ENCODE measurements at regions not wholly inside any gene's neighbourhood (a gene's known extent, or its start where the extent isn't known, plus 50 kb on each side); places are given as distances from the start of the nearest gene placed in this dataset.

GRCh38 chr13:69619651-69620050 lies 488.0 kb upstream of the ATXN8OS start:
- Mint-ChIP-seq H3K4me1 (peaks cover 10% of the 10 kb centered on the region), H3K27ac (no peak overlapping the region), H3K9me3 (no peaks in the 10 kb centered on the region), H3K4me3 (no peak overlapping the region), H3K36me3 (no peaks in the 10 kb centered on the region), H3K27me3 (ENCODE audit: insufficient read depth, low read depth) (peaks cover 2% of the 10 kb centered on the region)
- Histone ChIP-seq H3K27me3 (no peaks in the 10 kb centered on the region), H2AFZ (replicated peaks) (no peak overlapping the region), H4K20me1 (ENCODE audit: low read depth) (no peaks in the 10 kb centered on the region), H3F3A (ENCODE audit: low read depth) (no peaks in the 10 kb centered on the region), H3K4me2 (no peak overlapping the region), H3K4me3 (no peak overlapping the region), H3K9ac (no peak overlapping the region), H3K4me1 (no peaks in the 10 kb centered on the region), H3K79me2 (ENCODE audit: low read depth) (no peaks in the 10 kb centered on the region), H3K9me3 (ENCODE audit: low read depth) (no peaks in the 10 kb centered on the region), H3K27ac (no peak overlapping the region), H3K36me3 (no peaks in the 10 kb centered on the region)
- DNase-seq (ENCODE audit: low spot score) = no peak
- TF ChIP-seq EZH2phosphoT487 (IDR thresholded peaks at IDR 0.05) (no peak), CTCF (IDR thresholded peaks at IDR 0.05) (no peak), EZH2 (IDR thresholded peaks at IDR 0.05) (no peak)

- Mint-ChIP-seq H3K36me3 (no peaks in the 10 kb centered on the region), H3K27ac (no peak overlapping the region), H3K4me1 (peaks cover 10% of the 10 kb centered on the region), H3K9me3 (no peaks in the 10 kb centered on the region), H3K4me3 (no peak overlapping the region), H3K27me3 (ENCODE audit: insufficient read depth, low read depth) (peaks cover 2% of the 10 kb centered on the region)
- Histone ChIP-seq H3K4me1 (no peaks in the 10 kb centered on the region), H3K27ac (no peak overlapping the region), H2AFZ (replicated peaks) (no peak overlapping the region), H3F3A (ENCODE audit: low read depth) (no peaks in the 10 kb centered on the region), H4K20me1 (ENCODE audit: low read depth) (no peaks in the 10 kb centered on the region), H3K4me2 (no peak overlapping the region), H3K36me3 (no peaks in the 10 kb centered on the region), H3K4me3 (no peak overlapping the region), H3K9me3 (ENCODE audit: low read depth) (no peaks in the 10 kb centered on the region), H3K27me3 (no peaks in the 10 kb centered on the region), H3K9ac (no peak overlapping the region), H3K79me2 (ENCODE audit: low read depth) (no peaks in the 10 kb centered on the region)
- TF ChIP-seq EZH2 (IDR thresholded peaks at IDR 0.05) = no peak
- TF ChIP-seq EZH2phosphoT487 (IDR thresholded peaks at IDR 0.05) = no peak
- no peak for TF ChIP-seq CTCF (IDR thresholded peaks at IDR 0.05)
- DNase-seq (ENCODE audit: low spot score) = no peak
These were observed 488.8 kb upstream of the ATXN8OS start for GRCh38 chr13:69618838-69619237.

DNA sequence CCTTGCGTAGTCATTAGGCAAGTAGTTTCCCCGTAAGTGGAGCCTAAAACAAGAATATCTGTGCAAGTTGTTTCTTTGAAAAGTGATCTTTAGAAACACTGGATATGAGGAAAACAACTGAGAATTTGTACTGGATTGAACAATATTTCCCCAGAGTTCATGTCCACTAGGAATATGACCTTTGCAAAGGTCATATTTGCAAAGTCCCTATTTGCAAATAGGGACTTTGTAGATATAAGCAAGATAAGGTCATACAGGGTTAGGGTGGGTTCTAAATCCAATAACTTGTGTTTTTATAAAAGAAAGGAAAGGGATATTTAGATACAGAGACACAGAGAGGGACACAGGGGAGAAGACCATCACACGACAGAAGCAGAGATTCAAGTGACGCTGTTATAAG lies 489.2 kb upstream of the ATXN8OS start:
- Histone ChIP-seq H3K4me2 (no peak overlapping the region), H3K9ac (no peak overlapping the region), H3K36me3 (no peaks in the 10 kb centered on the region), H4K20me1 (ENCODE audit: low read depth) (no peaks in the 10 kb centered on the region), H3K4me3 (no peak overlapping the region), H3K4me1 (no peaks in the 10 kb centered on the region), H3K27ac (no peak overlapping the region), H2AFZ (replicated peaks) (no peak overlapping the region), H3K9me3 (ENCODE audit: low read depth) (no peaks in the 10 kb centered on the region), H3K27me3 (no peaks in the 10 kb centered on the region), H3K79me2 (ENCODE audit: low read depth) (no peaks in the 10 kb centered on the region), H3F3A (ENCODE audit: low read depth) (no peaks in the 10 kb centered on the region)
- no peaks in the 10 kb centered on the region for H3K9me3 Mint-ChIP-seq
- H3K27ac Mint-ChIP-seq = no peak overlapping the region
- H3K4me1 Mint-ChIP-seq = peaks cover 10% of the 10 kb centered on the region
- no peak for DNase-seq (ENCODE audit: low spot score)
- no peak overlapping the region for H3K4me3 Mint-ChIP-seq
- peaks cover 2% of the 10 kb centered on the region for H3K27me3 Mint-ChIP-seq (ENCODE audit: insufficient read depth, low read depth)
- TF ChIP-seq EZH2 (IDR thresholded peaks at IDR 0.05) = no peak
- TF ChIP-seq EZH2phosphoT487 (IDR thresholded peaks at IDR 0.05) = no peak
- TF ChIP-seq CTCF (IDR thresholded peaks at IDR 0.05) = no peak
- no peaks in the 10 kb centered on the region for H3K36me3 Mint-ChIP-seq

DNA sequence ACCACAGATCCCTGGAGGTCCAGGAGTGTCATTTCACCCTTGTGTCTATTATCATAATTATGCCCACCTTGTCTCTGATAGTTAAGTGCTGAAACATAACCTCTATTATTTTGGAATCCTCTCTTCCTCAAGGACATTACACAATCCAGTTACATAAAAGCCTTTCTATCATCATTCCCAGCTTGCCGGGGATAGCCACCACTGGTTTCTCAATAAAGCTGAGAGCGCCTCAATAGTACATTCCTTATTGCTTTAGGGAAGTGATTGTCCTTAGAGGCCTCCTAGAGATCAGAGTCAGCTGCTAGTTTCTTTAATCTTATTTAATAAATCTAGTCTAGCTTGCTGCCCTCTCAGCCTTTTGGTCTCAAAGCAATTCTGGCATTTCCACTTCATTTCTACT lies 490.0 kb upstream of the ATXN8OS start:
- H3K9me3 ChIP-seq (ENCODE audit: low read depth) = no peaks in the 10 kb centered on the region
- H3K36me3 Mint-ChIP-seq = no peaks in the 10 kb centered on the region
- H3K4me2 ChIP-seq = no peak overlapping the region
- H3K9ac ChIP-seq = no peak overlapping the region
- H3K79me2 ChIP-seq (ENCODE audit: low read depth) = no peaks in the 10 kb centered on the region
- no peaks in the 10 kb centered on the region for H4K20me1 ChIP-seq (ENCODE audit: low read depth)
- H2AFZ ChIP-seq (replicated peaks) = no peak overlapping the region
- H3K4me1 Mint-ChIP-seq = peaks cover 10% of the 10 kb centered on the region
- no peaks in the 10 kb centered on the region for H3F3A ChIP-seq (ENCODE audit: low read depth)
- H3K9me3 Mint-ChIP-seq = no peaks in the 10 kb centered on the region
- no peak for DNase-seq (ENCODE audit: low spot score)
- H3K27me3 ChIP-seq = no peaks in the 10 kb centered on the region
- peaks cover 2% of the 10 kb centered on the region for H3K27me3 Mint-ChIP-seq (ENCODE audit: insufficient read depth, low read depth)
- TF ChIP-seq EZH2phosphoT487 (IDR thresholded peaks at IDR 0.05) (no peak), EZH2 (IDR thresholded peaks at IDR 0.05) (no peak), CTCF (IDR thresholded peaks at IDR 0.05) (no peak)
- H3K27ac ChIP-seq = no peak overlapping the region
- H3K27ac Mint-ChIP-seq = no peak overlapping the region
- H3K4me3 Mint-ChIP-seq = no peak overlapping the region
- H3K4me1 ChIP-seq = no peaks in the 10 kb centered on the region
- H3K36me3 ChIP-seq = no peaks in the 10 kb centered on the region
- no peak overlapping the region for H3K4me3 ChIP-seq

All from neural progenitor cell (in vitro differentiated cells).